ENCODE measurements at regions not wholly inside any gene's neighbourhood (a gene's known extent, or its start where the extent isn't known, plus 50 kb on each side); places are given as distances from the start of the nearest gene placed in this dataset.

DNA sequence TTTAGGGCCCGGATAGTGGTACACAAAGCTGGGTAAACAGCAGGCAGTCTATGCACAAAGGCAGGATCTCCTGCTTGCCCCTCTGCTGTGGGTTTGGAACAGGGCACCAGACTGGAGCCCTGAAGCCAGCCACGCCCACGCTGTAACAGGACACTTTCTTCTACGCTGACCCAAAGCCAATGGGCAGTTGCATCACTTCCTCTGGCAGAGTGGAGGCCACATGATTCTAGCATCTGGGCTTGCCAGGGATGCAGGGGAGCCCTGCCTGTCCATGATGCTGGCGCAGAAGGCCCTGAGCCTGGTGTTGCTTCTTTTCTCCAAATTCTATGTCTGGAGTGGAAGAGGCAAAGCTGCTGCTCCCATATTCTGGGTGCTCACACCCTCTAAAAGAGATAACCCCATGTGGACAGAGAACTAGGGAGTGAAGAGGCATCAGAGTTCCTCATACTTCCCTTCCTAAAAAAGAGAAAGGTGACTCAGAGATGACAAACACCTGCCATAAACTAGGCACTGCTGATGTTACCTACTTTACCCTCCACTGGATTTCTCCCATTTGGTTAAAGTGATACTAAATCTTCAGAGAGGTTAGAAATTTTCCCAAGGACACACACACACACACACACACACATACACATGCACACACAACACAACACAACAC, 260.3 kb upstream of the KLF4 start:
- no peak overlapping the region for H2BK12ac ChIP-seq (ENCODE audit: insufficient read length, low read depth, low read length)
- H3K27me3 ChIP-seq (ENCODE audit: insufficient read depth, low read length): no peaks in the 10 kb centered on the region
- H4K8ac ChIP-seq (replicated peaks; ENCODE audit: insufficient read length, low read depth, low read length): no peak overlapping the region
- H3K36me3 Mint-ChIP-seq (ENCODE audit: insufficient read depth in 1 of 3, low read depth in 3 of 3): no peaks in the 10 kb centered on the region
- no peak overlapping the region for H4K5ac ChIP-seq (ENCODE audit: insufficient read length, low read depth, low read length)
- peaks cover 5% of the 10 kb centered on the region; the same call in 1 of the 2 replicates for H3K4me1 ChIP-seq (ENCODE audit: insufficient read depth, low read length)
- no peaks in the 10 kb centered on the region for H3K79me2 ChIP-seq (ENCODE audit: insufficient read depth, low read length)
- no peaks in the 10 kb centered on the region for H3K23me2 ChIP-seq (ENCODE audit: insufficient read length, low read depth, low read length, poor library complexity, severe bottlenecking)
- H4K20me1 ChIP-seq (ENCODE audit: control insufficient read depth, insufficient read depth, insufficient read length): no peaks in the 10 kb centered on the region
- H3K9me3 ChIP-seq (ENCODE audit: control insufficient read depth, low read depth, low read length): no peaks in the 10 kb centered on the region
- no peak overlapping the region for H2AFZ ChIP-seq (ENCODE audit: low read length)
- no peaks in the 10 kb centered on the region for H3K27me3 Mint-ChIP-seq (ENCODE audit: low read depth)
- no peak overlapping the region for H3K4ac ChIP-seq (ENCODE audit: low read depth, low read length)
- no peak overlapping the region for H3K4me2 ChIP-seq (ENCODE audit: insufficient read depth, insufficient read length, low read length)
- H3K9me3 Mint-ChIP-seq: no peaks in the 10 kb centered on the region; a peak in 1 of 5 replicates
- H3K4me1 Mint-ChIP-seq: peaks cover 26 to 35% of the 10 kb centered on the region in 2 experiments
- H3K23ac ChIP-seq (ENCODE audit: insufficient read length, low read depth, low read length): no peak overlapping the region
- H2AK5ac ChIP-seq (ENCODE audit: insufficient read length, low read length): no peak overlapping the region
- no peak overlapping the region for H3K4me3 Mint-ChIP-seq
- H3K14ac ChIP-seq (ENCODE audit: insufficient read depth, low read length): no peak overlapping the region; the same call in none of the 2 replicates
- no peaks in the 10 kb centered on the region for H3K79me1 ChIP-seq (ENCODE audit: insufficient read depth, low read depth, low read length, poor library complexity, severe bottlenecking)
- no peak overlapping the region for H3T11ph ChIP-seq (ENCODE audit: low read length)
- TF ChIP-seq, protein P1, sequence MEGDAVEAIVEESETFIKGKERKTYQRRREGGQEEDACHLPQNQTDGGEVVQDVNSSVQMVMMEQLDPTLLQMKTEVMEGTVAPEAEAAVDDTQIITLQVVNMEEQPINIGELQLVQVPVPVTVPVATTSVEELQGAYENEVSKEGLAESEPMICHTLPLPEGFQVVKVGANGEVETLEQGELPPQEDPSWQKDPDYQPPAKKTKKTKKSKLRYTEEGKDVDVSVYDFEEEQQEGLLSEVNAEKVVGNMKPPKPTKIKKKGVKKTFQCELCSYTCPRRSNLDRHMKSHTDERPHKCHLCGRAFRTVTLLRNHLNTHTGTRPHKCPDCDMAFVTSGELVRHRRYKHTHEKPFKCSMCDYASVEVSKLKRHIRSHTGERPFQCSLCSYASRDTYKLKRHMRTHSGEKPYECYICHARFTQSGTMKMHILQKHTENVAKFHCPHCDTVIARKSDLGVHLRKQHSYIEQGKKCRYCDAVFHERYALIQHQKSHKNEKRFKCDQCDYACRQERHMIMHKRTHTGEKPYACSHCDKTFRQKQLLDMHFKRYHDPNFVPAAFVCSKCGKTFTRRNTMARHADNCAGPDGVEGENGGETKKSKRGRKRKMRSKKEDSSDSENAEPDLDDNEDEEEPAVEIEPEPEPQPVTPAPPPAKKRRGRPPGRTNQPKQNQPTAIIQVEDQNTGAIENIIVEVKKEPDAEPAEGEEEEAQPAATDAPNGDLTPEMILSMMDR (conservative IDR thresholded peaks at IDR 0.05): no peak
- no peak overlapping the region for H3K18ac ChIP-seq (ENCODE audit: insufficient read length, low read depth, low read length)
- peak overlapping the region in 2 of 3 experiments; percentile 81; a peak in 4 of 7 replicates for H3K27ac Mint-ChIP-seq
- no peak overlapping the region for H2BK15ac ChIP-seq (ENCODE audit: low read depth, low read length)
- H3K27ac ChIP-seq (ENCODE audit: insufficient read length, low read depth, low read length): no peak overlapping the region
- no peak overlapping the region for H2BK5ac ChIP-seq (ENCODE audit: insufficient read length, low read length)
- no peak overlapping the region for H2BK20ac ChIP-seq (ENCODE audit: low read depth, low read length, poor library complexity, severe bottlenecking)
- no peak overlapping the region for H3K56ac ChIP-seq (ENCODE audit: insufficient read length, low read depth, low read length)
- H2BK120ac ChIP-seq (ENCODE audit: low read depth, low read length, poor library complexity, severe bottlenecking): peak overlapping the region; percentile 3
- peak; percentile 79 for DNase-seq
- H3K9ac ChIP-seq (ENCODE audit: extremely low read depth, insufficient read length, low read length): no peak overlapping the region
- no peak overlapping the region for H4K91ac ChIP-seq (ENCODE audit: insufficient read length, low read depth, low read length)
- WGBS (ENCODE audit: extremely low coverage, insufficient read length, low lambda C conversion rate): no CpG with 5 or more reads among the region's 5 CpGs
